Thoracic aorta (tissue), 2 donors: ENCODE measurements at regions not wholly inside any gene's neighbourhood (a gene's known extent, or its start where the extent isn't known, plus 50 kb on each side); places are given as distances from the start of the nearest gene placed in this dataset.
A peak's percentile ranks its signal among the peaks of the same experiment; 100 is the strongest.

ENCODE experiments used
- ATAC-seq: fragments of 150-250 bp; one replicate; pipeline ENCODE4 v1.8.0; 2017; ENCODE audit warnings: low read depth; ENCODE audit not compliant: insufficient number of reproducible peaks, low FRiP score
- DNase-seq: peaks from one replicate; pipeline ENCODE4 v3.0.0-alpha.2; 2020; ENCODE audit warnings: low spot score
- H3K27ac ChIP-seq, 2 donors: fragments of 200-600 bp; sonication (generic); 1 replicate in 1 of 2; 2 replicates in 1 of 2; pipeline ENCODE4 v1.5.1; 2016; ENCODE audit warnings: mild to moderate bottlenecking in 2 of 2, moderate library complexity in 2 of 2
- H3K27me3 ChIP-seq: fragments of 200-600 bp; sonication (generic); replicated peaks from 2 replicates; pipeline ENCODE4 v1.6.0; 2016; ENCODE audit warnings: mild to moderate bottlenecking; ENCODE audit not compliant: insufficient read depth
- H3K36me3 ChIP-seq: fragments of 200-600 bp; sonication (generic); one replicate; pipeline ENCODE4 v1.5.1; 2016
- H3K4me1 ChIP-seq, 2 donors: fragments of 200-600 bp; sonication (generic); 1 replicate in 1 of 2; 2 replicates in 1 of 2; pipeline versions ENCODE4 v1.5.1 to v1.6.0; 2016; ENCODE audit warnings: low read depth in 2 of 2, mild to moderate bottlenecking in 1 of 2; ENCODE audit not compliant: control insufficient read depth in 1 of 2
- H3K4me3 ChIP-seq: fragments of 200-600 bp; sonication (generic); 2 replicates; pipeline ENCODE4 v1.5.1; 2016; ENCODE audit warnings: mild to moderate bottlenecking
- H3K9me3 ChIP-seq: fragments of 200-600 bp; sonication (generic); 2 replicates; pipeline ENCODE4 v1.5.1; 2016
- TF ChIP-seq, protein P1 (sequence below): fragments of 200-600 bp; sonication (generic); IDR thresholded peaks from one replicate; pipeline ENCODE4 v1.5.1; 2019; ENCODE audit warnings: antibody characterized with exemption

DNA sequence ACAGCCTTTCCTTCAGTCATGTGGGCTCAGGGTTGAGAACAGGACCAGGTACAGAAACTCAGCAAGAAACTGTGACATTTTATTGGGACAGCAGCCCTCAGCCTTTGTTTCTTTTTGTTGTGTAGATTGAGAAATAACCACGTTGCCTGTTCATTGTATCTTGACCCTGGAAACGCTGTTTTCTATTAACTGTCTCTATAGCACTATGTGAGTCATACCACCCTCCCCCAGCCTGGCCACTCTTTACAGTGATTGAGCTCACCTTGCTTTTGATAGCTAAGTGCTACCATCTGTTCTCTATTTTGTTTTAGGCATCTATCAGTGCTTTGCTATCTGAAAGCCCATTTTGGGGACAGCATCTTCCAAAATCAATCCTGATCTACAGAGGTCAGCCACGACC is 127.9 kb downstream of the CD47 start:
- DNase-seq, result no peak
- Histone ChIP-seq H3K36me3 (no peaks in the 10 kb centered on the region), H3K4me3 (no peak overlapping the region), H3K27ac (no peak overlapping the region), H3K4me1 (peaks cover 3 to 12% of the 10 kb centered on the region in 2 donors), H3K27me3 (no peaks in the 10 kb centered on the region), H3K9me3 (no peaks in the 10 kb centered on the region)
- TF ChIP-seq, protein P1, sequence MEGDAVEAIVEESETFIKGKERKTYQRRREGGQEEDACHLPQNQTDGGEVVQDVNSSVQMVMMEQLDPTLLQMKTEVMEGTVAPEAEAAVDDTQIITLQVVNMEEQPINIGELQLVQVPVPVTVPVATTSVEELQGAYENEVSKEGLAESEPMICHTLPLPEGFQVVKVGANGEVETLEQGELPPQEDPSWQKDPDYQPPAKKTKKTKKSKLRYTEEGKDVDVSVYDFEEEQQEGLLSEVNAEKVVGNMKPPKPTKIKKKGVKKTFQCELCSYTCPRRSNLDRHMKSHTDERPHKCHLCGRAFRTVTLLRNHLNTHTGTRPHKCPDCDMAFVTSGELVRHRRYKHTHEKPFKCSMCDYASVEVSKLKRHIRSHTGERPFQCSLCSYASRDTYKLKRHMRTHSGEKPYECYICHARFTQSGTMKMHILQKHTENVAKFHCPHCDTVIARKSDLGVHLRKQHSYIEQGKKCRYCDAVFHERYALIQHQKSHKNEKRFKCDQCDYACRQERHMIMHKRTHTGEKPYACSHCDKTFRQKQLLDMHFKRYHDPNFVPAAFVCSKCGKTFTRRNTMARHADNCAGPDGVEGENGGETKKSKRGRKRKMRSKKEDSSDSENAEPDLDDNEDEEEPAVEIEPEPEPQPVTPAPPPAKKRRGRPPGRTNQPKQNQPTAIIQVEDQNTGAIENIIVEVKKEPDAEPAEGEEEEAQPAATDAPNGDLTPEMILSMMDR, result no peak
- ATAC-seq, result no peak

DNA sequence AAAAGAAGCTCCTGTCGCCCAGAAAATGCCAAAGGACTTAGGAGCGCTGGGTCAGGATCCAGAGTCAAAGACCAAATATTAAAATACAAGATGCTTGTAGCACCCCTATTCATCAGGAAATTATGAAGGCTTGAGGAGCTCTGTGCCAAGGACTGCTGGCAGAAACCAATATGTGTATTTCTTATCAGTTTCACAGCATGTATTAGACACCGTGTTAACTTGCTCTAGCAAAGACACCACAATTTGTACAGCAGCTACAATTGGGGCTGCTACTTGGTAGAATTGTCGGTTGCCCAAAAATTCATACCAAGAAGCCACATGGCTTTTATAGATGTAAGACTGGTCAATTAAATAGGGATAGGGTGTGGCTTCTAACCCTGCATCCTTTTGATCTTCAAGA is 128.8 kb downstream of the CD47 start:
- Histone ChIP-seq H3K27ac (no peak overlapping the region), H3K27me3 (no peaks in the 10 kb centered on the region), H3K36me3 (no peaks in the 10 kb centered on the region), H3K9me3 (no peaks in the 10 kb centered on the region), H3K4me1 (peaks cover 5 to 19% of the 10 kb centered on the region in 2 donors), H3K4me3 (no peak overlapping the region)
- ATAC-seq, result no peak
- TF ChIP-seq, protein P1, result no peak
- no peak for DNase-seq

DNA sequence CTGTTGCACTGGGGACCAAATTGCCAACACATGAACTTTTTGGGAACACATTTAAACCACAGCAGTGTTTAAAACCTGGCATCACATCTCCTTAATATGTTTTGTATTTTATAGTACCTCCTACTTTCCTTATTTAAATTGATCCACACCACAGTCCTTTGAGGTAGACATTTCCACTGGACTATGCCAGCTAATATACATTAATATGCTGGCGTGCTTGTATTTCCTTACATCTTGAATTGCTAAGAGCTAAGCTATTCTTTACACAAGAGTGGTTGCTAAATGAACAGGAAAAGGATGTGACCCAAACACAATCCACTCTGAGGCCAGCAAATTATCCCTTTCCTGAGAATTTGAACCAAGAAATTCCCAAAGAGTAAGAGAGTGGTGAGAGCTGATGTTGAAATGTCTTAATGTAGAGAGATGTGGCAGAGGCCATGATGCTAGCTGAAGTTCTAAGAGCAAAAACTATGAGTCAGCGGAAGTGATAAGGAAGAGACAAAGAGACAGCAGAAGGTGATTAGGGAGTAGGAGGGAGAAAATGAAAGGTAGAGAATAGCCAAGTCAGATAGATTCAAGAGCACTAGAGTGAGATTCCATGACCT is 131.2 kb downstream of the CD47 start:
- H3K27me3 ChIP-seq, result no peaks in the 10 kb centered on the region
- TF ChIP-seq, protein P1, result no peak
- DNase-seq (no peak), ATAC-seq (no peak)
- no peak overlapping the region for H3K27ac ChIP-seq
- H3K9me3 ChIP-seq, result no peaks in the 10 kb centered on the region
- no peaks in the 10 kb centered on the region for H3K36me3 ChIP-seq
- H3K4me3 ChIP-seq, result no peak overlapping the region
- peaks cover 5 to 25% of the 10 kb centered on the region in 2 donors for H3K4me1 ChIP-seq

DNA sequence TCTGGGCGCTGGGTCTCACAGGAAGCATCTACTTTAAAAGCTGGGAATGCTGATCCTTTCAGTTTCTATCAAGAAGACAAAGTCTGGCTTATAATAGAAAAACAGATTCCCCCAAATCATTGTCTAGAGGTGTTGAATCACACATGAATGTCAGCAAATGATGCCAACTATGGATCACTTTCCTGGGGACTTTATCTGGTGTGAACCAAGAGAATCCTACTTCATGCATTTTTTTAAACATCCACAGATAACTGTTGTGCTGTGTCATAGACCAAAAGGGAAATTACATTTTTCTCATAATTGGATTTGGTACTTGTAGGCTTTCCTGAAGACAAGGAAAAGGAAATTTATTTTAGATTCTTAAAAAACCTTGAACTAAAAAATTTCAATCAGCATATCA is 132.7 kb downstream of the CD47 start:
- Histone ChIP-seq H3K27ac (peak overlapping the region; percentile 85 to 88), H3K36me3 (no peaks in the 10 kb centered on the region), H3K9me3 (no peaks in the 10 kb centered on the region), H3K4me3 (peak overlapping the region; percentile 61), H3K27me3 (no peaks in the 10 kb centered on the region), H3K4me1 (peaks cover 5 to 25% of the 10 kb centered on the region in 2 donors)
- no peak for DNase-seq
- no peak for ATAC-seq
- TF ChIP-seq, protein P1, result no peak

DNA sequence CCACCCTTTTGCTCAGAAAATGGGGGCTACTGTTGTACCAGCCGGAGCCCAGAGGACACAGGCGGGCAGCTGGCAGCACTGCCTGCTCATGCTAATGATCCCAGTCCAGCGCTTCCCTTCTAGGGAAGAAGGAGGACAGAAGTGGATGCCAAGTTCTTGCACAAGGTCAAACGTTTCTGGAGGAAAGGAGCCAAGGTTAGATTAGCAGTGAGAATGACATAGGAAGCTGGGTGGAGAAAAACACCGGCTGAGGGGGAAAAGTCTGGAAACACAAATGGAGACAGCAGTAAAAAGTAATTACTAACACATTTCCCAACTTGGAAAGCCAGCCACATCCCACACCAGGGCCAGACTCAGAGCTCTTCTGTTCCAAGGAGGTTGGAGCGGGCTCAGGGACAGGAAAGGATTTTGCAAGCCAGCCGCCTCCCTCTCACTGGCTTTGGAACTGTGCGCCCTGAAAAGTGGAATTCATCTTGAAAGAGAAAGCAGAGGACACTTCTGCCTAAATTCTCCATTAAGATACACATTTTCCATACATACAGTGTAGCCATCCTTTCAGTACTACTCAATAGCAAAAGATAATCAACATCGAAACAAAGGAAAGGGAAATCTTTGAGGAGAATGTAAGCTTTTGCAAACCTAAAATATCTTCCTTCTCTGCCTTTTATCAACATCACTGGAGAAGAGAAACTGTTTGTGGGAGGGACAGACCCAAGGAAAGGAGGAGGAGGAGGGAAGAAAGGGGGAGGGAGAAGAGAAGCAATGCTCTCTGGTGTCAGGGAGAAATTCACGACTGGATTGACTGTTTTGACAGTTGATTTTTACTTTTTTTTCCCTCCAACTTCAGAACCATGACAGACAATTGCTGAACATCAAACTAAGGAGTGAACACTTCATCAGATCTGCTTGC is 133.6 kb downstream of the CD47 start:
- DNase-seq (peak; percentile 76), ATAC-seq (peak; percentile 88)
- Histone ChIP-seq H3K4me1 (peaks cover 5 to 25% of the 10 kb centered on the region in 2 donors), H3K27me3 (no peaks in the 10 kb centered on the region), H3K27ac (peak overlapping the region; percentile 85 to 88), H3K4me3 (peak overlapping the region; percentile 61), H3K9me3 (no peaks in the 10 kb centered on the region), H3K36me3 (no peaks in the 10 kb centered on the region)
- TF ChIP-seq, protein P1, result no peak
